ENCODE measurements at regions not wholly inside any gene's neighbourhood (a gene's known extent, or its start where the extent isn't known, plus 50 kb on each side); places are given as distances from the start of the nearest gene placed in this dataset.

GRCh38 chr2:56444339-56444738, 260.5 kb downstream of the CCDC85A start:
- TF ChIP-seq ISL1 (CRISPR knock-in tag; IDR thresholded peaks at IDR 0.05) (no peak), OSR1 (CRISPR knock-in tag; IDR thresholded peaks at IDR 0.05) (no peak), ZC3H10 (CRISPR knock-in tag; IDR thresholded peaks at IDR 0.05) (no peak), ZNF565 (CRISPR knock-in tag; conservative IDR thresholded peaks at IDR 0.05; ENCODE audit: low read depth) (no peak), ZFP3 (CRISPR knock-in tag; IDR thresholded peaks at IDR 0.05) (no peak), RARB (CRISPR knock-in tag; IDR thresholded peaks at IDR 0.05) (no peak), ZFP30 (CRISPR knock-in tag; IDR thresholded peaks at IDR 0.05) (no peak), ESRRG (CRISPR knock-in tag; IDR thresholded peaks at IDR 0.05) (no peak), POU6F1 (CRISPR knock-in tag; IDR thresholded peaks at IDR 0.05; ENCODE audit: borderline replicate concordance, low read depth) (no peak), ZNF8 (CRISPR knock-in tag; IDR thresholded peaks at IDR 0.05) (no peak), SNAI2 (CRISPR knock-in tag; IDR thresholded peaks at IDR 0.05) (no peak)
- 0 out of 3 replicates have a peak, but pooled peaks have one; percentile 21 for ATAC-seq

GRCh38 chr2:56448403-56449001, 264.7 kb downstream of the CCDC85A start:
- no peak for TF ChIP-seq PATZ1 (CRISPR knock-in tag; IDR thresholded peaks at IDR 0.05; ENCODE audit: borderline replicate concordance)
- no peak for TF ChIP-seq CSRNP3 (CRISPR knock-in tag; IDR thresholded peaks at IDR 0.05)
- TF ChIP-seq TSHZ2 (CRISPR knock-in tag; IDR thresholded peaks at IDR 0.05) = no peak
- no peak for TF ChIP-seq ESRRG (CRISPR knock-in tag; IDR thresholded peaks at IDR 0.05)
- TF ChIP-seq SNAI2 (CRISPR knock-in tag; IDR thresholded peaks at IDR 0.05) = no peak
- no peak for TF ChIP-seq ZNF8 (CRISPR knock-in tag; IDR thresholded peaks at IDR 0.05)
- no peak for TF ChIP-seq OSR1 (CRISPR knock-in tag; IDR thresholded peaks at IDR 0.05)
- TF ChIP-seq PPARA (CRISPR knock-in tag; IDR thresholded peaks at IDR 0.05; ENCODE audit: borderline replicate concordance) = no peak
- ATAC-seq = peak; percentile 77

- peak; percentile 81 for ATAC-seq
- TF ChIP-seq GLIS3 (CRISPR knock-in tag; IDR thresholded peaks at IDR 0.05) = no peak
- TF ChIP-seq BACH2 (CRISPR knock-in tag; IDR thresholded peaks at IDR 0.05; ENCODE audit: borderline replicate concordance) = no peak
- no peak for TF ChIP-seq ESRRG (CRISPR knock-in tag; IDR thresholded peaks at IDR 0.05)
- no peak for TF ChIP-seq CREB5 (CRISPR knock-in tag; IDR thresholded peaks at IDR 0.05; ENCODE audit: low read depth)
- no peak for TF ChIP-seq ARNTL (CRISPR knock-in tag; IDR thresholded peaks at IDR 0.05; ENCODE audit: borderline replicate concordance, low read depth)
- TF ChIP-seq PPARA (CRISPR knock-in tag; IDR thresholded peaks at IDR 0.05; ENCODE audit: borderline replicate concordance) = no peak
- no peak for TF ChIP-seq PATZ1 (CRISPR knock-in tag; IDR thresholded peaks at IDR 0.05; ENCODE audit: borderline replicate concordance)
- TF ChIP-seq ZNF70 (CRISPR knock-in tag; IDR thresholded peaks at IDR 0.05) = no peak
- TF ChIP-seq ZC3H10 (CRISPR knock-in tag; IDR thresholded peaks at IDR 0.05) = no peak
- no peak for TF ChIP-seq TCF4 (CRISPR knock-in tag; IDR thresholded peaks at IDR 0.05; ENCODE audit: borderline replicate concordance)
- no peak for TF ChIP-seq TSHZ2 (CRISPR knock-in tag; IDR thresholded peaks at IDR 0.05)
Observed at GRCh38 chr2:56449002-56449431, 265.2 kb downstream of the CCDC85A start.

Measured in SK-N-SH treated with all-trans-retinoic acid at 6 μM for 48 hours (cell line).